ENCODE measurements at regions not wholly inside any gene's neighbourhood (a gene's known extent, or its start where the extent isn't known, plus 50 kb on each side); places are given as distances from the start of the nearest gene placed in this dataset.

- H3K4me3 Mint-ChIP-seq (ENCODE audit: unreplicated experiment), result no peak overlapping the region
- H3K9me3 Mint-ChIP-seq (ENCODE audit: unreplicated experiment), result peaks cover 3% of the 10 kb centered on the region
- DNase-seq, result no peak
- no peak for TF ChIP-seq CTCF (IDR thresholded peaks at IDR 0.05; ENCODE audit: partially characterized antibody, unreplicated experiment)
- H3K27ac Mint-ChIP-seq (ENCODE audit: unreplicated experiment), result no peak overlapping the region
- H3K27me3 Mint-ChIP-seq (ENCODE audit: unreplicated experiment), result no peaks in the 10 kb centered on the region
- no peaks in the 10 kb centered on the region for H3K4me1 Mint-ChIP-seq (ENCODE audit: low read depth, unreplicated experiment)
- H3K36me3 Mint-ChIP-seq (ENCODE audit: unreplicated experiment), result no peaks in the 10 kb centered on the region
These were observed 135.3 kb upstream of the VIPR2 start for GRCh38 chr7:159280008-159280407.

GRCh38 chr7:159272739-159273138 is 128.1 kb upstream of the VIPR2 start:
- H3K36me3 Mint-ChIP-seq (ENCODE audit: unreplicated experiment), result peaks cover 4% of the 10 kb centered on the region
- no peak overlapping the region for H3K27ac Mint-ChIP-seq (ENCODE audit: unreplicated experiment)
- no peak for TF ChIP-seq CTCF (IDR thresholded peaks at IDR 0.05; ENCODE audit: partially characterized antibody, unreplicated experiment)
- DNase-seq, result no peak
- peaks cover 10% of the 10 kb centered on the region for H3K9me3 Mint-ChIP-seq (ENCODE audit: unreplicated experiment)
- no peak overlapping the region for H3K4me3 Mint-ChIP-seq (ENCODE audit: unreplicated experiment)
- no peaks in the 10 kb centered on the region for H3K27me3 Mint-ChIP-seq (ENCODE audit: unreplicated experiment)
- H3K4me1 Mint-ChIP-seq (ENCODE audit: low read depth, unreplicated experiment), result no peaks in the 10 kb centered on the region

- no peak overlapping the region for H3K27ac Mint-ChIP-seq (ENCODE audit: unreplicated experiment)
- H3K36me3 Mint-ChIP-seq (ENCODE audit: unreplicated experiment), result peaks cover 4% of the 10 kb centered on the region
- H3K4me1 Mint-ChIP-seq (ENCODE audit: low read depth, unreplicated experiment), result no peaks in the 10 kb centered on the region
- TF ChIP-seq CTCF (IDR thresholded peaks at IDR 0.05; ENCODE audit: partially characterized antibody, unreplicated experiment), result no peak
- H3K9me3 Mint-ChIP-seq (ENCODE audit: unreplicated experiment), result peaks cover 10% of the 10 kb centered on the region
- H3K27me3 Mint-ChIP-seq (ENCODE audit: unreplicated experiment), result no peaks in the 10 kb centered on the region
- DNase-seq, result no peak
- no peak overlapping the region for H3K4me3 Mint-ChIP-seq (ENCODE audit: unreplicated experiment)
These were observed 127.1 kb upstream of the VIPR2 start for GRCh38 chr7:159271781-159272180.

- DNase-seq, result no peak
- Mint-ChIP-seq H3K4me3 (ENCODE audit: unreplicated experiment) (no peak overlapping the region), H3K27ac (ENCODE audit: unreplicated experiment) (no peak overlapping the region), H3K36me3 (ENCODE audit: unreplicated experiment) (peaks cover 4% of the 10 kb centered on the region), H3K9me3 (ENCODE audit: unreplicated experiment) (peaks cover 9% of the 10 kb centered on the region), H3K4me1 (ENCODE audit: low read depth, unreplicated experiment) (no peaks in the 10 kb centered on the region), H3K27me3 (ENCODE audit: unreplicated experiment) (no peaks in the 10 kb centered on the region)
- no peak for TF ChIP-seq CTCF (IDR thresholded peaks at IDR 0.05; ENCODE audit: partially characterized antibody, unreplicated experiment)
These were observed 125.1 kb upstream of the VIPR2 start for GRCh38 chr7:159269745-159270144.

DNA sequence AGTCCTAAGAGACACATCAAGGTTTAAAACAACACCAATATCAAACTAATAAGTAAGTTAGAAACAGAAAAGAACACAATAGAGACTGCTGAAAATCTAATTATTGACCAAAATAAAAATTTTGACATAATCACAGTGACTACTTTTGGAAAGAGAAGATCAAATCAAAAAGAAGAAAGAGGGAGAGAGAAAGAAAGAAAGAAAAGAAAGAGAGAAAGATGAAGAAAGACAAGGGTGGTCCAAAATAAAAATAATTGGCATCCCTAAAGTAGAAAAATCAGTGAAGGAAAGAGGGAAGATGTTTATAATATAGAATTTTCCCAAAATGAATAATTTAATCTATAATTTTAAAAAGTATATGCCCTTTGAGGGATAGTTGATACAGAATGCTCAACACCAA is 118.8 kb upstream of the VIPR2 start:
- no peak for TF ChIP-seq CTCF (IDR thresholded peaks at IDR 0.05; ENCODE audit: partially characterized antibody, unreplicated experiment)
- Mint-ChIP-seq H3K27me3 (ENCODE audit: unreplicated experiment) (no peaks in the 10 kb centered on the region), H3K36me3 (ENCODE audit: unreplicated experiment) (no peaks in the 10 kb centered on the region), H3K4me3 (ENCODE audit: unreplicated experiment) (no peak overlapping the region), H3K9me3 (ENCODE audit: unreplicated experiment) (peaks cover 2% of the 10 kb centered on the region), H3K4me1 (ENCODE audit: low read depth, unreplicated experiment) (no peaks in the 10 kb centered on the region), H3K27ac (ENCODE audit: unreplicated experiment) (no peak overlapping the region)
- DNase-seq, result no peak

Data from glutamatergic neuron (in vitro differentiated cells).